Loucy (cell line): ENCODE measurements at regions not wholly inside any gene's neighbourhood (a gene's known extent, or its start where the extent isn't known, plus 50 kb on each side); places are given as distances from the start of the nearest gene placed in this dataset.

Experiments used
- H2AFZ ChIP-seq: fragments of 200-600 bp; sonication (generic); 2 replicates; pipeline ENCODE4 v1.6.0; 2016; ENCODE audit warnings: antibody characterized with exemption, mild to moderate bottlenecking, low read length, moderate library complexity
- H3F3A ChIP-seq: fragments of 200-600 bp; 2 replicates; pipeline ENCODE4 v1.6.0; 2016; ENCODE audit warnings: antibody characterized with exemption, low read depth, mild to moderate bottlenecking
- H3K27me3 ChIP-seq: fragments of 200-600 bp; sonication (generic); 2 replicates; pipeline ENCODE4 v1.6.1; 2014; ENCODE audit warnings: low read length, mild to moderate bottlenecking; ENCODE audit not compliant: insufficient read depth, poor library complexity, severe bottlenecking
- H3K36me3 ChIP-seq: fragments of 200-600 bp; sonication (generic); 2 replicates; pipeline ENCODE4 v1.6.1; 2016; ENCODE audit warnings: low read length; ENCODE audit not compliant: insufficient read depth
- H3K4me1 ChIP-seq: fragments of 200-600 bp; sonication (generic); 2 replicates; pipeline ENCODE4 v1.5.1; 2014; ENCODE audit warnings: low read length, mild to moderate bottlenecking; ENCODE audit not compliant: insufficient read depth, poor library complexity, severe bottlenecking
- H3K4me2 ChIP-seq: fragments of 200-600 bp; sonication (generic); 2 replicates; pipeline ENCODE4 v1.6.0; 2014; ENCODE audit warnings: antibody characterized with exemption, low read length, low read depth, mild to moderate bottlenecking; ENCODE audit not compliant: poor library complexity, severe bottlenecking
- H3K4me3 ChIP-seq: fragments of 200-600 bp; sonication (generic); 2 replicates; pipeline ENCODE4 v1.5.1; 2014; ENCODE audit warnings: low read length, mild to moderate bottlenecking, mixed read lengths; ENCODE audit not compliant: poor library complexity, severe bottlenecking
- H3K79me2 ChIP-seq: fragments of 200-600 bp; sonication (generic); 2 replicates; pipeline ENCODE4 v1.6.1; 2014; ENCODE audit warnings: low read length; ENCODE audit not compliant: insufficient read depth
- H3K9ac ChIP-seq: fragments of 200-600 bp; sonication (generic); 2 replicates; pipeline ENCODE4 v1.6.0; 2014; ENCODE audit warnings: mild to moderate bottlenecking, low read depth, low read length, moderate library complexity; ENCODE audit not compliant: poor library complexity, severe bottlenecking
- H3K9me2 ChIP-seq: fragments of 200-600 bp; sonication (generic); replicated peaks from 2 replicates; pipeline ENCODE4 v1.6.1; 2016; ENCODE audit warnings: low read depth, low read length, mixed read lengths
- H3K9me3 ChIP-seq: fragments of 200-600 bp; sonication (generic); 2 replicates; pipeline ENCODE4 v1.6.1; 2014; ENCODE audit warnings: mild to moderate bottlenecking, antibody characterized with exemption, low read length, low read depth; ENCODE audit not compliant: insufficient read depth
- H4K20me1 ChIP-seq: fragments of 200-600 bp; sonication (generic); 2 replicates; pipeline ENCODE4 v1.6.0; 2014; ENCODE audit warnings: antibody characterized with exemption, low read length, mild to moderate bottlenecking; ENCODE audit not compliant: insufficient read depth, poor library complexity, severe bottlenecking
- CTCF ChIP-seq: fragments of 200-600 bp; sonication (generic); conservative IDR thresholded peaks from 2 replicates; pipeline ENCODE4 v1.5.1; 2014; ENCODE audit warnings: mild to moderate bottlenecking, antibody characterized with exemption, low read length
- EZH2phosphoT487 ChIP-seq: fragments of 200-600 bp; IDR thresholded peaks from 2 replicates; pipeline ENCODE4 v1.6.1; 2018; ENCODE audit warnings: antibody characterized with exemption, mild to moderate bottlenecking, moderate library complexity, borderline replicate concordance

DNA sequence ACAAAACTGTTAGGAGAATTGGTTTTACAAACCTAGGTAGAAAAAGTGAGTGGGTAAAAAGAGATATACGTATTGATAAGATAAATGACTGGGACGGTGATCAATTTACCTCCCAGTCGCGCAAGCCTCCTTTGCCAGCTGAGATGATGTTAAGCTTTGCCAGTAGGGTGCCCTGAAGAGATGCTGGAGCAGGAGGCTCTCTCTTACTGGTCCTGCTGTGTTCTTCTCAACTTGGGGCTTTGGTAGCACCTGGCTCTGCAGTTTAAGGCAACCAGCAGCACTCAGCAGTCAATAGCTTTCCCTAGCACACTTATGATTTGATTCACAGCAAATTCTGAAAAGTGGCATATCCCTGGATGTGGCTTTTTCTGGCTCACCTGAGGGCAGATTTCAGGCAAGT is 1461.7 kb downstream of the ADGRL3 start:
- Histone ChIP-seq H2AFZ (no peak overlapping the region), H3K79me2 (no peaks in the 10 kb centered on the region), H3K9me2 (0 out of 2 replicates have a peak, but pooled peaks cover 4% of the 10 kb centered on the region), H3K4me1 (no peaks in the 10 kb centered on the region), H3F3A (no peaks in the 10 kb centered on the region), H3K4me3 (no peak overlapping the region), H3K9ac (no peak overlapping the region), H3K4me2 (no peak overlapping the region), H3K36me3 (no peaks in the 10 kb centered on the region), H4K20me1 (no peaks in the 10 kb centered on the region), H3K9me3 (no peaks in the 10 kb centered on the region), H3K27me3 (no peaks in the 10 kb centered on the region)
- TF ChIP-seq CTCF (no peak), EZH2phosphoT487 (no peak)

DNA sequence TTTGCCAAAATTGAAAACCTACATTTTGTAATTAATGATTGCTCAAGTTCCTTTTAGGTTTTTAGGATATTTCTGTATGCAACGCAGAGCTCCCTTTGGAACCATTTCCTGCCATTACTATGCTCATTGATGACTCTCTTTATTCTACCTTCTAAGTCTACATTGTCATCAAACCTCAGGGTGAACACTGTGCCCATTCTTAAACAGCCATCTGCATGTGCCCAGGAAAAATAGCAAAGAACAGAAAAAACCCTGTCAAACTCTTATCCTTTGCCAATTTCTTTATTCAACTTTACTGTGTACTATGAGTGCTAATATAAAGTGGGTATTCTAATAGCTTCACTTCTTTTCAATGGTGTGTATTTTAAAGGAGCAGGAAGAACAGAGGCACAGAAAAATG is 1455.9 kb downstream of the ADGRL3 start:
- TF ChIP-seq CTCF (no peak), EZH2phosphoT487 (no peak)
- Histone ChIP-seq H3K79me2 (no peaks in the 10 kb centered on the region), H3K9ac (no peak overlapping the region), H3K4me1 (no peaks in the 10 kb centered on the region), H3K4me3 (no peak overlapping the region), H3F3A (no peaks in the 10 kb centered on the region), H3K36me3 (no peaks in the 10 kb centered on the region), H3K27me3 (no peaks in the 10 kb centered on the region), H3K4me2 (no peak overlapping the region), H3K9me2 (no peaks in the 10 kb centered on the region), H4K20me1 (no peaks in the 10 kb centered on the region), H3K9me3 (no peaks in the 10 kb centered on the region), H2AFZ (no peak overlapping the region)

DNA sequence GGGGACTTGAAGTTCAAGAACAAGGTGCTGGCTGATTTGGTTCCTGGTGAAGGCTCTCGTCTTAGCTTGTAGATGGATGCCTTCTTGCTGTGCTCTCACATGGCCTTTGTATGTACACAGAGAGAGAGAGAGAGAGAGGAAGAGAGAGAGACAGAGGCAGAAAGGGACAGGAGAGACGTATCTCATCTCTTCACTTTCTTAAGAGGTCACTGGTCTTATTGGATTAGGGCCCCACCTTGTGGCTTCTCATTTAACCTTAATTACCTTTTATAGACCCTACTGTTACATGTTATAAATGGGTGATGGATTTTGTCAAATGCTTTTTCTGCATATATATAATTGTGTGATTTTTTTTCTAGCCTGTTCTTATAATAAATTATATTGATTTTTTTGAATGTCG is 1444.2 kb downstream of the ADGRL3 start:
- no peaks in the 10 kb centered on the region for H3K27me3 ChIP-seq
- H4K20me1 ChIP-seq, result no peaks in the 10 kb centered on the region
- no peak overlapping the region for H3K9ac ChIP-seq
- H3K4me1 ChIP-seq, result no peaks in the 10 kb centered on the region
- TF ChIP-seq EZH2phosphoT487 (no peak), CTCF (peak; percentile 64)
- no peaks in the 10 kb centered on the region for H3K9me3 ChIP-seq
- no peak overlapping the region for H3K4me3 ChIP-seq
- no peaks in the 10 kb centered on the region for H3K36me3 ChIP-seq
- H3K4me2 ChIP-seq, result no peak overlapping the region
- no peak overlapping the region for H2AFZ ChIP-seq
- no peaks in the 10 kb centered on the region for H3K79me2 ChIP-seq
- no peaks in the 10 kb centered on the region for H3K9me2 ChIP-seq
- no peaks in the 10 kb centered on the region for H3F3A ChIP-seq
